SK-N-DZ (cell line): ENCODE measurements at regions not wholly inside any gene's neighbourhood (a gene's known extent, or its start where the extent isn't known, plus 50 kb on each side); places are given as distances from the start of the nearest gene placed in this dataset.
"Not testable (repeated sequence)": the region's sequence is repeated elsewhere in the genome, so short reads cannot be mapped to it uniquely, and the experiment has no call there.

Experiments used
- DNase-seq: peaks from one replicate; pipeline ENCODE4 v3.0.0-alpha.2; 2015; ENCODE audit warnings: low spot score

- DNase-seq = no peak
These were observed 323.2 kb upstream of the MEX3C start for GRCh38 chr18:51520676-51521180.

GRCh38 chr18:51522338-51522737 lies 324.9 kb upstream of the MEX3C start:
- no peak for DNase-seq

- no peak for DNase-seq
These were observed 325.3 kb upstream of the MEX3C start for GRCh38 chr18:51522821-51523220.

GRCh38 chr18:51523671-51524070 lies 326.2 kb upstream of the MEX3C start:
- no peak for DNase-seq

- no peak for DNase-seq
These were observed 328.2 kb upstream of the MEX3C start for GRCh38 chr18:51525453-51526225.

- no peak for DNase-seq
These were observed 330.3 kb upstream of the MEX3C start for GRCh38 chr18:51527826-51528225.

- DNase-seq = no peak
These were observed 334.0 kb upstream of the MEX3C start for GRCh38 chr18:51531501-51531900.

GRCh38 chr18:51537487-51537886 lies 340.0 kb upstream of the MEX3C start:
- DNase-seq = peak; percentile 1

- no peak for DNase-seq
These were observed 343.1 kb upstream of the MEX3C start for GRCh38 chr18:51540562-51540961.

GRCh38 chr18:51541230-51541629 lies 343.7 kb upstream of the MEX3C start:
- DNase-seq = no peak

GRCh38 chr18:51543658-51544155 lies 346.2 kb upstream of the MEX3C start:
- no peak for DNase-seq

GRCh38 chr18:51545446-51545845 lies 348.0 kb upstream of the MEX3C start:
- DNase-seq = no peak

GRCh38 chr18:51559198-51559901 lies 361.9 kb upstream of the MEX3C start:
- no peak for DNase-seq

- DNase-seq = no peak
These were observed 362.4 kb upstream of the MEX3C start for GRCh38 chr18:51559902-51560287.

GRCh38 chr18:51561821-51562220 lies 364.3 kb upstream of the MEX3C start:
- no peak for DNase-seq

GRCh38 chr18:51562866-51563265 lies 365.4 kb upstream of the MEX3C start:
- DNase-seq = no peak

GRCh38 chr18:51563396-51563795 lies 365.9 kb upstream of the MEX3C start:
- DNase-seq = no peak

- DNase-seq = no peak
These were observed 370.7 kb upstream of the MEX3C start for GRCh38 chr18:51568151-51568550.

GRCh38 chr18:51569153-51569552 lies 371.7 kb upstream of the MEX3C start:
- no peak for DNase-seq

- no peak for DNase-seq
These were observed 372.1 kb upstream of the MEX3C start for GRCh38 chr18:51569561-51569960.

GRCh38 chr18:51570071-51570470 lies 372.6 kb upstream of the MEX3C start:
- DNase-seq = not testable (repeated sequence)

- DNase-seq = not testable (repeated sequence)
These were observed 376.4 kb upstream of the MEX3C start for GRCh38 chr18:51573886-51574285.

GRCh38 chr18:51575171-51575570 lies 377.7 kb upstream of the MEX3C start:
- no peak for DNase-seq
